GM10248 (cell line): ENCODE measurements at regions not wholly inside any gene's neighbourhood (a gene's known extent, or its start where the extent isn't known, plus 50 kb on each side); places are given as distances from the start of the nearest gene placed in this dataset.

Experiments
- CTCF ChIA-PET: fragments of 300-600 bp; sonication (Branson Sonifier 250); formaldehyde crosslinking; extraction: SDS; loops from one replicate; lab custom pipeline; 2021; ENCODE audit warnings: antibody characterized with exemption; lab: Yijun Ruan, JAX
- POLR2A ChIA-PET: fragments of 350-650 bp; sonication (Branson Sonifier 250); formaldehyde crosslinking; extraction: SDS; loops from one replicate; lab custom pipeline; 2020; ENCODE audit warnings: antibody characterized with exemption; lab: Yijun Ruan, JAX
- DNase-seq: peaks from one replicate; pipeline ENCODE4 v3.0.0; 2012; ENCODE audit errors: extremely low spot score
- CTCF ChIP-seq: IDR thresholded peaks from 2 replicates; pipeline ENCODE4 v1.5.1; 2012; ENCODE audit warnings: mild to moderate bottlenecking, low read depth; ENCODE audit errors: extremely low read depth, missing control alignments, control extremely low read depth

- CTCF ChIA-PET, result no interaction called here
- POLR2A ChIA-PET, result no interaction called here
- TF ChIP-seq CTCF, result no peak
- no peak for DNase-seq
Observed at GRCh38 chr2:185998562-185999070, 260.0 kb downstream of the FSIP2 start.

GRCh38 chr2:186009341-186009740, 270.7 kb downstream of the FSIP2 start:
- no peak for TF ChIP-seq CTCF
- ChIA-PET CTCF (interaction anchor here (1.4 kb wide), 1 partner anchor 24 kb away, joined by 3 read pairs; no protein-coding TSS in a partner anchor), POLR2A (no interaction called here)
- no peak for DNase-seq

GRCh38 chr2:186017278-186017677, 278.7 kb downstream of the FSIP2 start:
- POLR2A ChIA-PET, result no interaction called here
- DNase-seq, result no peak
- CTCF ChIA-PET, result no interaction called here
- TF ChIP-seq CTCF, result no peak

- CTCF ChIA-PET, result no interaction called here
- TF ChIP-seq CTCF, result no peak
- DNase-seq, result no peak
- POLR2A ChIA-PET, result no interaction called here
Observed at GRCh38 chr2:186024921-186025320, 286.3 kb downstream of the FSIP2 start.

- ChIA-PET POLR2A (no interaction called here), CTCF (no interaction called here)
- DNase-seq, result no peak
- TF ChIP-seq CTCF, result no peak
Observed at GRCh38 chr2:186027922-186028321, 289.3 kb downstream of the FSIP2 start.

- TF ChIP-seq CTCF, result no peak
- ChIA-PET POLR2A (no interaction called here), CTCF (no interaction called here)
- no peak for DNase-seq
Observed at GRCh38 chr2:186031229-186031628, 292.6 kb downstream of the FSIP2 start.
